GM12874 (cell line): ENCODE measurements at regions not wholly inside any gene's neighbourhood (a gene's known extent, or its start where the extent isn't known, plus 50 kb on each side); places are given as distances from the start of the nearest gene placed in this dataset.

Experiments used
- CTCF ChIP-seq: IDR thresholded peaks from 2 replicates; pipeline ENCODE4 v1.5.1; 2011; ENCODE audit warnings: low read depth, mild to moderate bottlenecking, control low read depth, low read length, moderate library complexity; ENCODE audit not compliant: insufficient read depth

- TF ChIP-seq CTCF: no peak
Measured at GRCh38 chr4:33302321-33302720, 2582.2 kb downstream of the PCDH7 start.

GRCh38 chr4:33306131-33306530 lies 2586.0 kb downstream of the PCDH7 start:
- no peak for TF ChIP-seq CTCF

- TF ChIP-seq CTCF: no peak
Measured at GRCh38 chr4:33316033-33316432, 2595.9 kb downstream of the PCDH7 start.

- TF ChIP-seq CTCF: no peak
Measured at GRCh38 chr4:33316578-33316977, 2596.4 kb downstream of the PCDH7 start.

GRCh38 chr4:33323393-33323792 lies 2603.2 kb downstream of the PCDH7 start:
- TF ChIP-seq CTCF: no peak

DNA sequence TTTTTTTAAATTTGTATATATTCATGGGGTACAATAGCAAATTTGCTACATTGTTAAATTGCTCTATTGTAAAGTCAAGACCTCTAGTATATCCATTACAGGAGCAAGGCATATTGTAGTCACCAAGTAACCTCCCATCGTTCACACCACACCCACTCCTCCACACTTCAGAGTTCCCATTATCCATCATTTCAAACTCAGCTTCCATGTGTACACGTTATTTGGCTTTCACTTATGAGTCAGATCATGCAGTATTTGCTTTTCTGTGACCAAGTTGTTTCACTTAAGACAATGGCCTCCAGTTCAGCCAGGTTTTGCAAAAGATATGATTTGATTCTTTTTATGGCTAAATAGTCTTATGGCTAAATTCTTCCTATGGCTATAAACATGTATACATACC lies 2614.2 kb downstream of the PCDH7 start:
- no peak for TF ChIP-seq CTCF

GRCh38 chr4:33339762-33340161 lies 2619.6 kb downstream of the PCDH7 start:
- TF ChIP-seq CTCF: no peak

- TF ChIP-seq CTCF: no peak
Measured at GRCh38 chr4:33340168-33340567, 2620.0 kb downstream of the PCDH7 start.
